Hepatocyte (in vitro differentiated cells): ENCODE measurements at regions not wholly inside any gene's neighbourhood (a gene's known extent, or its start where the extent isn't known, plus 50 kb on each side); places are given as distances from the start of the nearest gene placed in this dataset.

Experiments
- DNase-seq: peaks from one replicate; pipeline ENCODE4 v3.0.0-alpha.2; 2016; ENCODE audit warnings: low spot score
- H2AFZ ChIP-seq: fragments of 200-600 bp; sonication (generic); 2 replicates; pipeline ENCODE4 v1.6.0; 2016; ENCODE audit warnings: antibody characterized with exemption, mild to moderate bottlenecking
- H3K27ac ChIP-seq: fragments of 200-600 bp; sonication (generic); 2 replicates; pipeline ENCODE4 v1.5.1; 2016; ENCODE audit warnings: mild to moderate bottlenecking
- H3K27me3 ChIP-seq: fragments of 200-600 bp; sonication (generic); 2 replicates; pipeline ENCODE4 v1.6.1; 2016
- H3K36me3 ChIP-seq: fragments of 200-600 bp; sonication (generic); replicated peaks from 2 replicates; pipeline ENCODE4 v1.5.1; 2016; ENCODE audit warnings: low read depth; ENCODE audit not compliant: insufficient read depth
- H3K4me1 ChIP-seq: fragments of 200-600 bp; sonication (generic); 2 replicates; pipeline ENCODE4 v1.5.1; 2016; ENCODE audit warnings: mild to moderate bottlenecking, moderate library complexity; ENCODE audit not compliant: insufficient read depth
- H3K4me2 ChIP-seq: fragments of 200-600 bp; sonication (generic); 2 replicates; pipeline ENCODE4 v1.6.0; 2016
- H3K4me3 ChIP-seq: fragments of 200-600 bp; sonication (generic); 2 replicates; pipeline ENCODE4 v1.5.1; 2016; ENCODE audit warnings: mild to moderate bottlenecking
- H3K79me2 ChIP-seq: fragments of 200-600 bp; sonication (generic); 2 replicates; pipeline ENCODE4 v1.6.0; 2017; ENCODE audit warnings: mild to moderate bottlenecking
- H3K9me2 ChIP-seq: fragments of 200-600 bp; sonication (generic); replicated peaks from 2 replicates; pipeline ENCODE4 v1.6.0; 2017; ENCODE audit warnings: mild to moderate bottlenecking; ENCODE audit not compliant: insufficient read depth
- H3K9me3 ChIP-seq: fragments of 200-600 bp; sonication (generic); 2 replicates; pipeline ENCODE4 v1.5.1; 2016; ENCODE audit warnings: low read depth, mild to moderate bottlenecking
- H4K20me1 ChIP-seq: fragments of 200-600 bp; sonication (generic); 2 replicates; pipeline ENCODE4 v1.6.0; 2016; ENCODE audit warnings: mild to moderate bottlenecking; ENCODE audit not compliant: insufficient read depth, poor library complexity, severe bottlenecking
- CTCF ChIP-seq: fragments of 200-600 bp; sonication (generic); IDR thresholded peaks from 2 replicates; pipeline ENCODE4 v1.5.1; 2016; ENCODE audit warnings: antibody characterized with exemption, mild to moderate bottlenecking; ENCODE audit not compliant: poor library complexity
- EZH2 ChIP-seq: fragments of 200-600 bp; sonication (generic); IDR thresholded peaks from 2 replicates; pipeline ENCODE4 v1.6.1; 2016; ENCODE audit warnings: antibody characterized with exemption, mild to moderate bottlenecking, borderline replicate concordance
- EZH2phosphoT487 ChIP-seq: fragments of 200-600 bp; sonication (generic); IDR thresholded peaks from one replicate; pipeline ENCODE4 v1.6.1; 2018; ENCODE audit warnings: antibody characterized with exemption, mild to moderate bottlenecking, low read depth, moderate library complexity; ENCODE audit not compliant: unreplicated experiment, severe bottlenecking
- WGBS: methylation state at CpG from one replicate; pipeline ENCODE4 v1.1.6; 2016; ENCODE audit warnings: low lambda C conversion rate; ENCODE audit errors: missing lambda C conversion rate; 5-methylcytosine and 5-hydroxymethylcytosine counted together

- no peak for DNase-seq
- Histone ChIP-seq H4K20me1 (no peaks in the 10 kb centered on the region), H2AFZ (peak overlapping the region; percentile 88), H3K79me2 (peaks cover 52% of the 10 kb centered on the region), H3K27me3 (no peaks in the 10 kb centered on the region), H3K4me1 (peaks cover 23% of the 10 kb centered on the region), H3K4me3 (peak overlapping the region; percentile 99), H3K4me2 (peak overlapping the region; percentile 86), H3K27ac (peak overlapping the region; percentile 81), H3K9me3 (no peaks in the 10 kb centered on the region), H3K36me3 (no peaks in the 10 kb centered on the region), H3K9me2 (no peaks in the 10 kb centered on the region)
- 23% methylated on average over 12 of the region's 12 CpGs for WGBS
- TF ChIP-seq EZH2phosphoT487, result no peak
- TF ChIP-seq EZH2, result no peak
- TF ChIP-seq CTCF, result no peak
Observed at GRCh38 chr1:201739080-201739479, 89.9 kb upstream of the IPO9 start.

GRCh38 chr1:201739492-201740085, 89.4 kb upstream of the IPO9 start:
- no peaks in the 10 kb centered on the region for H4K20me1 ChIP-seq
- H3K9me3 ChIP-seq, result no peaks in the 10 kb centered on the region
- peaks cover 23% of the 10 kb centered on the region for H3K4me1 ChIP-seq
- peak; percentile 86 for DNase-seq
- H3K4me3 ChIP-seq, result peak overlapping the region; percentile 99
- 1% methylated on average over 37 of the region's 38 CpGs for WGBS
- H3K27me3 ChIP-seq, result no peaks in the 10 kb centered on the region
- no peaks in the 10 kb centered on the region for H3K9me2 ChIP-seq
- peak overlapping the region; percentile 88 for H2AFZ ChIP-seq
- no peaks in the 10 kb centered on the region for H3K36me3 ChIP-seq
- TF ChIP-seq EZH2phosphoT487, result no peak
- TF ChIP-seq EZH2, result no peak
- no peak for TF ChIP-seq CTCF
- H3K79me2 ChIP-seq, result peaks cover 54% of the 10 kb centered on the region
- peak overlapping the region; percentile 86 for H3K4me2 ChIP-seq
- H3K27ac ChIP-seq, result peak overlapping the region; percentile 81

GRCh38 chr1:201740086-201740541, 88.8 kb upstream of the IPO9 start:
- Histone ChIP-seq H3K9me3 (no peaks in the 10 kb centered on the region), H3K9me2 (no peaks in the 10 kb centered on the region), H3K27me3 (no peaks in the 10 kb centered on the region), H3K4me1 (peaks cover 23% of the 10 kb centered on the region), H3K4me2 (peak overlapping the region; percentile 86), H4K20me1 (no peaks in the 10 kb centered on the region), H3K27ac (peak overlapping the region; percentile 81), H2AFZ (peak overlapping the region; percentile 88), H3K4me3 (peak overlapping the region; percentile 99), H3K36me3 (no peaks in the 10 kb centered on the region), H3K79me2 (peaks cover 58% of the 10 kb centered on the region)
- TF ChIP-seq EZH2phosphoT487 (no peak), CTCF (no peak)
- 1% methylated on average over 26 of the region's 29 CpGs for WGBS
- peak; percentile 41 for DNase-seq

- Histone ChIP-seq H3K27ac (peak overlapping the region; percentile 81), H3K9me2 (no peaks in the 10 kb centered on the region), H3K36me3 (no peaks in the 10 kb centered on the region), H3K4me2 (peak overlapping the region; percentile 86), H3K9me3 (no peaks in the 10 kb centered on the region), H3K4me1 (peaks cover 23% of the 10 kb centered on the region), H3K79me2 (peaks cover 64% of the 10 kb centered on the region), H3K27me3 (no peaks in the 10 kb centered on the region), H4K20me1 (no peaks in the 10 kb centered on the region), H2AFZ (peak overlapping the region; percentile 88), H3K4me3 (peak overlapping the region; percentile 99)
- DNase-seq, result no peak
- whole genome bisulfite sequencing, result 15% methylated on average over 6 of the region's 9 CpGs
- TF ChIP-seq EZH2 (no peak), EZH2phosphoT487 (no peak), CTCF (no peak)
Observed at GRCh38 chr1:201740670-201741111, 88.3 kb upstream of the IPO9 start.
